RWPE1 (cell line): ENCODE measurements at regions not wholly inside any gene's neighbourhood (a gene's known extent, or its start where the extent isn't known, plus 50 kb on each side); places are given as distances from the start of the nearest gene placed in this dataset.

Experiments used
- CTCF ChIA-PET: fragments of 350-600 bp; sonication (Branson Sonifier 250); formaldehyde crosslinking; extraction: SDS; loops from one replicate; lab custom pipeline; 2021; lab: Yijun Ruan, JAX
- POLR2A ChIA-PET: fragments of 400-600 bp; formaldehyde crosslinking; extraction: SDS; loops from one replicate; lab custom pipeline; 2020; ENCODE audit warnings: antibody characterized with exemption; ENCODE audit not compliant: low non-redundant PET; lab: Yijun Ruan, JAX
- DNase-seq: peaks from one replicate; pipeline ENCODE4 v3.0.0; 2012; ENCODE audit warnings: low spot score
- H3K27ac ChIP-seq: fragments of 450-650 bp; 2 replicates; pipeline ENCODE4 v1.5.1; 2017
- CTCF ChIP-seq: fragments of 450-650 bp; conservative IDR thresholded peaks from 2 replicates; pipeline ENCODE4 v1.5.1; 2017; ENCODE audit warnings: low read depth, mild to moderate bottlenecking

GRCh38 chr4:128378668-128379067 is 91.1 kb upstream of the PGRMC2 start:
- no peak for DNase-seq
- H3K27ac ChIP-seq, result no peak overlapping the region
- ChIA-PET POLR2A (interaction anchor here (0.5 kb wide), 1 partner anchor 596 kb away, joined by 4 read pairs; no protein-coding TSS in a partner anchor), CTCF (interaction anchor here (0.7 kb wide), 2 partner anchors 52 to 159 kb away, joined by 3 read pairs; no protein-coding TSS in a partner anchor)
- TF ChIP-seq CTCF, result no peak

- no peak for DNase-seq
- H3K27ac ChIP-seq, result no peak overlapping the region
- POLR2A ChIA-PET, result no interaction called here
- no peak for TF ChIP-seq CTCF
- CTCF ChIA-PET, result no interaction called here
These were observed 89.3 kb upstream of the PGRMC2 start for GRCh38 chr4:128376958-128377357.

GRCh38 chr4:128376303-128376702 is 88.7 kb upstream of the PGRMC2 start:
- DNase-seq, result no peak
- ChIA-PET POLR2A (no interaction called here), CTCF (no interaction called here)

GRCh38 chr4:128373628-128374027 is 86.0 kb upstream of the PGRMC2 start:
- no peak overlapping the region for H3K27ac ChIP-seq
- no peak for TF ChIP-seq CTCF
- POLR2A ChIA-PET, result no interaction called here
- no peak for DNase-seq
- CTCF ChIA-PET, result no interaction called here

More at GRCh38 chr4:128376303-128376702, 88.7 kb upstream of the PGRMC2 start:
- TF ChIP-seq CTCF, result no peak
- no peak overlapping the region for H3K27ac ChIP-seq

GRCh38 chr4:128371876-128372275 is 84.3 kb upstream of the PGRMC2 start:
- TF ChIP-seq CTCF, result no peak
- POLR2A ChIA-PET, result no interaction called here
- CTCF ChIA-PET, result no interaction called here

GRCh38 chr4:128371001-128371777 is 83.6 kb upstream of the PGRMC2 start:
- DNase-seq, result no peak
- CTCF ChIA-PET, result interaction anchor here (0.6 kb wide), 1 partner anchor 179 kb away, joined by 7 read pairs; no protein-coding TSS in a partner anchor
- no peak for TF ChIP-seq CTCF
- H3K27ac ChIP-seq, result no peak overlapping the region
- POLR2A ChIA-PET, result no interaction called here

More at GRCh38 chr4:128371876-128372275, 84.3 kb upstream of the PGRMC2 start:
- no peak overlapping the region for H3K27ac ChIP-seq
- DNase-seq, result no peak
